ENCODE measurements at regions not wholly inside any gene's neighbourhood (a gene's known extent, or its start where the extent isn't known, plus 50 kb on each side); places are given as distances from the start of the nearest gene placed in this dataset.

DNA sequence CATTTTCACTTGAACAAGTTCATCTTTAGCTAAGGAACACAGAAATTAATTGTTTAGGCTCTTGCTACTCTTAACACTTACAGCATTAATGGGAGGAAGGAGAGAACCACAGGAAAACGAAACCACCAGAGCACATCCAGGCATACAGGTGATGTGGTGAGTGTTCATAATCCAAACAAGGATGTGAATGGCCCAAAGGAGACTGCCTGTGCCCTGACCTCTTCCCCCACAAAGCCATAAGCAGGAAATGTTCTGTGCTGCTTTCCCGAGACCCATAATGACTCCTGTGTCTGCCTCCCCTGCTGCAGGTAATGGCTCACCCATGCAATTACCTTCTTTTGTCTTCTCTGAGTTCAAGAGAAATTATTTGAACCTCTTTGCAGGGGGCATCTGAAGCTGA lies 295.9 kb upstream of the LINC00305 start:
- TF ChIP-seq, protein P1, sequence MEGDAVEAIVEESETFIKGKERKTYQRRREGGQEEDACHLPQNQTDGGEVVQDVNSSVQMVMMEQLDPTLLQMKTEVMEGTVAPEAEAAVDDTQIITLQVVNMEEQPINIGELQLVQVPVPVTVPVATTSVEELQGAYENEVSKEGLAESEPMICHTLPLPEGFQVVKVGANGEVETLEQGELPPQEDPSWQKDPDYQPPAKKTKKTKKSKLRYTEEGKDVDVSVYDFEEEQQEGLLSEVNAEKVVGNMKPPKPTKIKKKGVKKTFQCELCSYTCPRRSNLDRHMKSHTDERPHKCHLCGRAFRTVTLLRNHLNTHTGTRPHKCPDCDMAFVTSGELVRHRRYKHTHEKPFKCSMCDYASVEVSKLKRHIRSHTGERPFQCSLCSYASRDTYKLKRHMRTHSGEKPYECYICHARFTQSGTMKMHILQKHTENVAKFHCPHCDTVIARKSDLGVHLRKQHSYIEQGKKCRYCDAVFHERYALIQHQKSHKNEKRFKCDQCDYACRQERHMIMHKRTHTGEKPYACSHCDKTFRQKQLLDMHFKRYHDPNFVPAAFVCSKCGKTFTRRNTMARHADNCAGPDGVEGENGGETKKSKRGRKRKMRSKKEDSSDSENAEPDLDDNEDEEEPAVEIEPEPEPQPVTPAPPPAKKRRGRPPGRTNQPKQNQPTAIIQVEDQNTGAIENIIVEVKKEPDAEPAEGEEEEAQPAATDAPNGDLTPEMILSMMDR (IDR thresholded peaks at IDR 0.05; ENCODE audit: borderline replicate concordance, extremely low read depth, low read length, poor library complexity, severe bottlenecking): no peak
- TF ChIP-seq EZH2 (IDR thresholded peaks at IDR 0.05; ENCODE audit: borderline replicate concordance, low read depth, low read length, severe bottlenecking): no peak

Measured in DND-41 (cell line).